AG10803 (cell line): ENCODE measurements at regions not wholly inside any gene's neighbourhood (a gene's known extent, or its start where the extent isn't known, plus 50 kb on each side); places are given as distances from the start of the nearest gene placed in this dataset.

ENCODE experiments used
- DNase-seq: peaks from one replicate; pipeline ENCODE4 v3.0.0; 2010; ENCODE audit warnings: low read depth
- H3K4me3 ChIP-seq: 2 replicates; pipeline ENCODE4 v1.5.1; 2011; ENCODE audit warnings: mild to moderate bottlenecking, low read length, control low read depth
- TF ChIP-seq, protein P1 (sequence below): conservative IDR thresholded peaks from 2 replicates; pipeline ENCODE4 v1.5.1; 2011; ENCODE audit warnings: mild to moderate bottlenecking, low read length, control low read depth, inconsistent platforms

DNA sequence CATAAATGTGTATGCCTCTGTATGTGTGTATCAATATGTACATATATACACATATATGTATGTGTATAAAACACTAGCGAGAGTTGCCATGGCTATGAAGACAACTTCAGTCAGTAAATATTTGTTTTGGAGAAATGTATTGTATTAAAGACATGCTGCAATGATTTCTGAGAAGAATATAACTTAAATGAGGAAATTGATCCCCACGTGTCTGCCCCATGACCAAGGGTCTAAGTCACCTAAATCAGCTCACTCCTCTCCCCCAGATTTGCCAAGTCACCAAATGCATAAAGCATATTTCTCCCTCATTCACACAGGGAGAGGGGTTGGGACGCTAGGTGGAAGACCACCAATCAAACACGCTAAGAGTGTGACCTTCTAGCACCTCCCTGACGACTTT is 58.3 kb upstream of the LYST start:
- H3K4me3 ChIP-seq = no peak overlapping the region
- TF ChIP-seq, protein P1, sequence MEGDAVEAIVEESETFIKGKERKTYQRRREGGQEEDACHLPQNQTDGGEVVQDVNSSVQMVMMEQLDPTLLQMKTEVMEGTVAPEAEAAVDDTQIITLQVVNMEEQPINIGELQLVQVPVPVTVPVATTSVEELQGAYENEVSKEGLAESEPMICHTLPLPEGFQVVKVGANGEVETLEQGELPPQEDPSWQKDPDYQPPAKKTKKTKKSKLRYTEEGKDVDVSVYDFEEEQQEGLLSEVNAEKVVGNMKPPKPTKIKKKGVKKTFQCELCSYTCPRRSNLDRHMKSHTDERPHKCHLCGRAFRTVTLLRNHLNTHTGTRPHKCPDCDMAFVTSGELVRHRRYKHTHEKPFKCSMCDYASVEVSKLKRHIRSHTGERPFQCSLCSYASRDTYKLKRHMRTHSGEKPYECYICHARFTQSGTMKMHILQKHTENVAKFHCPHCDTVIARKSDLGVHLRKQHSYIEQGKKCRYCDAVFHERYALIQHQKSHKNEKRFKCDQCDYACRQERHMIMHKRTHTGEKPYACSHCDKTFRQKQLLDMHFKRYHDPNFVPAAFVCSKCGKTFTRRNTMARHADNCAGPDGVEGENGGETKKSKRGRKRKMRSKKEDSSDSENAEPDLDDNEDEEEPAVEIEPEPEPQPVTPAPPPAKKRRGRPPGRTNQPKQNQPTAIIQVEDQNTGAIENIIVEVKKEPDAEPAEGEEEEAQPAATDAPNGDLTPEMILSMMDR = no peak
- DNase-seq = no peak

GRCh38 chr1:235923466-235924021 is 56.8 kb upstream of the LYST start:
- H3K4me3 ChIP-seq = no peak overlapping the region
- no peak for DNase-seq
- TF ChIP-seq, protein P1 = no peak

GRCh38 chr1:235920596-235921375 is 54.1 kb upstream of the LYST start:
- TF ChIP-seq, protein P1 = no peak
- peak; percentile 74 for DNase-seq
- no peak overlapping the region for H3K4me3 ChIP-seq

DNA sequence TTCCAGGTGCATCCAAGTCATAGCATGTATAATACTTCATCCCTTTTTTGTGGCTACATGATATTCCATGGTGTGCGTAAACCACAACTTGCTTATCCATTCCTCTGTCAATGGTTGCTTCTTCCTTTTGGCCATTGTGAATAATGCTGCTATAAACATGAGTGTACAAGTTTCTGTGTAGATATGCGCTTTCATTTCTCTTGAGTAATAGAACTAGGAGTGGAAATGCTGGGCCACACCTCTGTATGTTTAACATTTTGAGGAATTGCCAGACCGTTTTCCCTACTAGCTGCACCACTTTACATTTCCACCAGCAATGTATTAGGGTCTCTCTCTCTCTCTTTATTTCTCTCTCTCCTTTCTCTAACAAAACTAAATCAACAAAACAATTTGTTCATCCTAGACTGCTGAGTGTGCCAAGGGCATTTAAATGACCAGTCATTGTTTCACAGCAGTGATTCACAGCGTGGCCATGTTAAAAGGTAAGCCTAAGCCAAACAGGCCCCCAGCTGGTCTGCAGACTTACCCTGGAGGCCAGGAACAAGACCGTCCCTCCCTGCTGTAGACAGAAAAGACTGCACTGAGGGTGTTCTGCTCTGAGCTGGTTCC is 53.2 kb upstream of the LYST start:
- H3K4me3 ChIP-seq = no peak overlapping the region
- DNase-seq = peak; percentile 82
- TF ChIP-seq, protein P1 = no peak

GRCh38 chr1:235919127-235919832 is 52.6 kb upstream of the LYST start:
- TF ChIP-seq, protein P1 = no peak
- H3K4me3 ChIP-seq = no peak overlapping the region
- peak; percentile 51 for DNase-seq

DNA sequence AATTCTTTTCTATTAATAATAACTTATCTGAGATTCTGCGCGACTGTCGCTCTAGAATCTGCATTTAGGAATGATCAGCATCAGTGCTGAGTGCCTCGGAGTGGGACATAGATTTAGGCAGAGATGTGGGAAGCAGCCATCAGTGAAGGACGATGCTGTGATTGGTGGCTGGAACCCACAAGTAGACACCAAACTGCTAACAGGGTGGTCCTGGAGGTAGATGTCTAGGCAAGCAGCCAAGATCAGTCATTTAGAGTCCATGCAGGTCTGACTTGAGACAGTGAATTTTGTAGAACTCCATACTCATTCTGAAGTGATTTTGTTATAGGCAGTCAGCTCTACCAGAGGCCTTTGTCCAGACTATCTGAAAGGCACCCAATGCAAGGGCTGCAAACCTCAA is 51.8 kb upstream of the LYST start:
- no peak for DNase-seq
- TF ChIP-seq, protein P1 = no peak
- no peak overlapping the region for H3K4me3 ChIP-seq
